K562 (cell line): ENCODE measurements at regions not wholly inside any gene's neighbourhood (a gene's known extent, or its start where the extent isn't known, plus 50 kb on each side); places are given as distances from the start of the nearest gene placed in this dataset.

Experiments used
- ATAC-seq: fragments of 200-7000 bp; cut with Tn5 transposase; 3 replicates; pipeline ENCODE4 v1.9.1; 2020; ENCODE audit warnings: moderate library complexity
- BruUV-seq: library from RNA; stranded (reverse); fragments of 400-500 nt; replicated peaks from 2 replicates; lab custom pipeline; 2021; lab: Mats Ljungman, UMichigan
- CTCF ChIA-PET: fragments of 300-600 bp; formaldehyde crosslinking; extraction: SDS; loops from one replicate; lab custom pipeline; 2021; ENCODE audit warnings: low intra/inter-chr PET ratio; lab: Yijun Ruan, JAX
- POLR2A ChIA-PET: fragments of 300-600, 350-650 bp; sonication (Branson Sonifier 250); formaldehyde crosslinking; extraction: SDS; loops from one replicate; lab custom pipeline; 2021; ENCODE audit warnings: antibody characterized with exemption, inconsistent platforms; lab: Yijun Ruan, JAX
- DNase-seq, 4 experiments: peaks; one replicate each; pipeline versions ENCODE4 v3.0.0 to v3.0.0-alpha.2; 2011 to 2018; ENCODE audit warnings: low spot score in 3 of 4, mixed read lengths in 3 of 4; ENCODE audit errors: extremely low read depth in 1 of 4
- FAIRE-seq: peaks from 2 replicates; lab custom pipeline; 2011; peaks lifted over from hg19 to GRCh38; lab: Jason Lieb, UNC
- H2AFZ ChIP-seq: 2 replicates; pipeline ENCODE4 v1.6.0; 2011; ENCODE audit warnings: low read depth, low read length, control low read depth, inconsistent platforms
- H3K27ac ChIP-seq: fragments of 200-600 bp; 3 replicates; pipeline ENCODE4 v1.8.0; 2011; ENCODE audit warnings: low read depth, mild to moderate bottlenecking, control low read depth, inconsistent platforms, low read length, moderate library complexity, mixed read lengths; ENCODE audit errors: extremely low read depth
- H3K27me3 ChIP-seq, 2 experiments: fragments of 300-600 bp in 1 of 2; 2 replicates in 1 of 2; 3 replicates in 1 of 2; pipeline versions ENCODE4 v1.6.0 to v1.8.0; 2011; ENCODE audit warnings: inconsistent platforms in 2 of 2, low read length in 2 of 2, mild to moderate bottlenecking in 1 of 2, mixed read lengths in 1 of 2, moderate library complexity in 1 of 2; ENCODE audit not compliant: control insufficient read depth in 2 of 2, insufficient read depth in 2 of 2
- H3K36me3 ChIP-seq: fragments of 300-600 bp; 3 replicates; pipeline ENCODE4 v1.8.0; 2011; ENCODE audit warnings: mild to moderate bottlenecking, low read length, inconsistent platforms; ENCODE audit not compliant: control insufficient read depth, insufficient read depth
- H3K4me1 ChIP-seq, 2 experiments: fragments of 200-600 bp in 1 of 2; replicated peaks in 1 of 2; 2 replicates in 1 of 2; 3 replicates in 1 of 2; pipeline versions ENCODE4 v1.5.1 to v1.8.0; 2011; ENCODE audit warnings: inconsistent platforms in 2 of 2, low read length in 2 of 2, mild to moderate bottlenecking in 1 of 2, mixed read lengths in 1 of 2, moderate library complexity in 1 of 2; ENCODE audit not compliant: control insufficient read depth in 2 of 2, insufficient read depth in 2 of 2
- H3K4me2 ChIP-seq: 2 replicates; pipeline ENCODE4 v1.6.1; 2011; ENCODE audit warnings: low read length, control low read depth, inconsistent platforms, mixed read lengths; ENCODE audit not compliant: insufficient read depth
- H3K4me3 ChIP-seq: fragments of 200-600 bp; sonication (generic), shearing (Covaris generic); 2 replicates; pipeline ENCODE4 v1.5.1; 2016; ENCODE audit warnings: control low read depth, inconsistent platforms
- H3K79me2 ChIP-seq: fragments of 200-600 bp; 3 replicates; pipeline ENCODE4 v1.8.0; 2011; ENCODE audit warnings: low read length, inconsistent platforms; ENCODE audit not compliant: control insufficient read depth, insufficient read depth
- H3K9ac ChIP-seq, 2 experiments: 2 replicates each; pipeline versions ENCODE4 v1.6.0 to v1.6.1; 2011; ENCODE audit warnings: low read depth in 2 of 2, low read length in 2 of 2, control low read depth in 1 of 2, inconsistent platforms in 1 of 2, mild to moderate bottlenecking in 1 of 2, mixed read lengths in 1 of 2; ENCODE audit not compliant: insufficient read depth in 1 of 2
- H3K9me1 ChIP-seq: one replicate; pipeline ENCODE4 v1.6.0; 2011; ENCODE audit warnings: inconsistent platforms, mild to moderate bottlenecking, low read length, moderate library complexity; ENCODE audit not compliant: control insufficient read depth, insufficient read depth
- H3K9me3 ChIP-seq: replicated peaks from 2 replicates; pipeline ENCODE4 v1.5.1; 2011; ENCODE audit warnings: low read depth, low read length, inconsistent platforms; ENCODE audit not compliant: control insufficient read depth, insufficient read depth
- H4K20me1 ChIP-seq: replicated peaks from 2 replicates; pipeline ENCODE4 v1.6.1; 2011; ENCODE audit warnings: low read length, inconsistent platforms, mixed read lengths; ENCODE audit not compliant: control insufficient read depth, insufficient read depth
- MAFK ChIP-seq: IDR thresholded peaks from 2 replicates; pipeline ENCODE4 v1.6.1; 2011; ENCODE audit warnings: low read length, improper control_type of control experiment
- MEIS2 ChIP-seq: fragments of 450-650 bp; IDR thresholded peaks from 2 replicates; pipeline ENCODE4 v1.6.1; 2014; ENCODE audit warnings: mild to moderate bottlenecking; ENCODE audit not compliant: partially characterized antibody
- SRSF1 ChIP-seq: fragments of 200-400 bp; formaldehyde crosslinking; IDR thresholded peaks from 2 replicates; pipeline ENCODE4 v1.6.1; 2017; ENCODE audit warnings: mild to moderate bottlenecking, low read depth, low read length, moderate library complexity
- WGBS: fragments of 100-300 bp; shearing (Covaris generic); methylation state at CpG from one replicate; pipeline ENCODE4 v1.1.6; 2016; ENCODE audit warnings: low coverage, mixed read lengths; ENCODE audit not compliant: insufficient coverage; ENCODE audit errors: missing lambda C conversion rate; 5-methylcytosine and 5-hydroxymethylcytosine counted together
- in situ Hi-C: fragments of 300-500 bp; cut with MboI; formaldehyde crosslinking; loops from 4 replicates; pipeline ENCODE4 v1.15.0; 2018; ENCODE audit warnings: inconsistent platforms, mixed read lengths
- intact Hi-C: fragments of 100-400 bp; cut with micrococcal nuclease; formaldehyde crosslinking; loops from 2 replicates; pipeline ENCODE4 v1.14.2; 2022
- TF ChIP-seq, protein P1 (sequence below), 2 experiments: IDR thresholded peaks in 1 of 2; conservative IDR thresholded peaks in 1 of 2; 2 replicates each; pipeline ENCODE4 v1.6.1; 2016; ENCODE audit warnings: low read depth in 2 of 2, mild to moderate bottlenecking in 1 of 2, missing compliant biosample characterization in 1 of 2, missing genetic modification characterization in 1 of 2, moderate library complexity in 1 of 2

GRCh38 chr5:164351245-164351834, 845.9 kb downstream of the MAT2B start:
- Histone ChIP-seq H3K4me2 (no peak overlapping the region), H3K27ac (no peak overlapping the region), H2AFZ (peak overlapping the region; percentile 52; the same call in 1 of the 2 replicates), H3K9me1 (no peaks in the 10 kb centered on the region), H4K20me1 (no peaks in the 10 kb centered on the region), H3K4me1 (peaks cover 14 to 62% of the 10 kb centered on the region in 2 experiments), H3K9ac (no peak overlapping the region), H3K36me3 (no peaks in the 10 kb centered on the region), H3K27me3 (no peaks in the 10 kb centered on the region), H3K4me3 (no peak overlapping the region), H3K9me3 (no peaks in the 10 kb centered on the region), H3K79me2 (no peaks in the 10 kb centered on the region)
- FAIRE-seq (no peak), ATAC-seq (no peak), DNase-seq (no peak)
- intact Hi-C loops = loop anchor here (5.0 kb wide), 1 partner anchor 339 kb away; no protein-coding TSS in a partner anchor
- in situ Hi-C loops = loop anchor here (25.0 kb wide), 1 partner anchor 839 kb away; the partner anchor contains the start of gene MAT2B
- ChIA-PET CTCF (no interaction called here), POLR2A (no interaction called here)
- WGBS = 25% methylated on average over 2 of the region's 2 CpGs
- BruUV-seq = no TSS peak
- TF ChIP-seq MAFK (no peak), MEIS2 (peak; percentile 14), SRSF1 (no peak)
- TF ChIP-seq, protein P1, sequence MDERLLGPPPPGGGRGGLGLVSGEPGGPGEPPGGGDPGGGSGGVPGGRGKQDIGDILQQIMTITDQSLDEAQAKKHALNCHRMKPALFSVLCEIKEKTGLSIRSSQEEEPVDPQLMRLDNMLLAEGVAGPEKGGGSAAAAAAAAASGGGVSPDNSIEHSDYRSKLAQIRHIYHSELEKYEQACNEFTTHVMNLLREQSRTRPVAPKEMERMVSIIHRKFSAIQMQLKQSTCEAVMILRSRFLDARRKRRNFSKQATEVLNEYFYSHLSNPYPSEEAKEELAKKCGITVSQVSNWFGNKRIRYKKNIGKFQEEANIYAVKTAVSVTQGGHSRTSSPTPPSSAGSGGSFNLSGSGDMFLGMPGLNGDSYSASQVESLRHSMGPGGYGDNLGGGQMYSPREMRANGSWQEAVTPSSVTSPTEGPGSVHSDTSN (CRISPR knock-in tag; IDR thresholded peaks at IDR 0.05; ENCODE audit: low read depth) = no peak
- TF ChIP-seq, protein P1 (tag; conservative IDR thresholded peaks at IDR 0.05; ENCODE audit: low read depth) = 0 out of 2 replicates have a peak, but pooled peaks have one; percentile 14
